HG02588 (cell line): ENCODE measurements at regions not wholly inside any gene's neighbourhood (a gene's known extent, or its start where the extent isn't known, plus 50 kb on each side); places are given as distances from the start of the nearest gene placed in this dataset.
"Not testable (repeated sequence)": the region's sequence is repeated elsewhere in the genome, so short reads cannot be mapped to it uniquely, and the experiment has no call there.

Experiments used
- ATAC-seq: cut with Tn5 transposase; IDR thresholded peaks from one replicate; pipeline ENCODE4 v1.9.1; 2021; ENCODE audit warnings: mild to moderate bottlenecking, moderate library complexity; ENCODE audit not compliant: unreplicated experiment

DNA sequence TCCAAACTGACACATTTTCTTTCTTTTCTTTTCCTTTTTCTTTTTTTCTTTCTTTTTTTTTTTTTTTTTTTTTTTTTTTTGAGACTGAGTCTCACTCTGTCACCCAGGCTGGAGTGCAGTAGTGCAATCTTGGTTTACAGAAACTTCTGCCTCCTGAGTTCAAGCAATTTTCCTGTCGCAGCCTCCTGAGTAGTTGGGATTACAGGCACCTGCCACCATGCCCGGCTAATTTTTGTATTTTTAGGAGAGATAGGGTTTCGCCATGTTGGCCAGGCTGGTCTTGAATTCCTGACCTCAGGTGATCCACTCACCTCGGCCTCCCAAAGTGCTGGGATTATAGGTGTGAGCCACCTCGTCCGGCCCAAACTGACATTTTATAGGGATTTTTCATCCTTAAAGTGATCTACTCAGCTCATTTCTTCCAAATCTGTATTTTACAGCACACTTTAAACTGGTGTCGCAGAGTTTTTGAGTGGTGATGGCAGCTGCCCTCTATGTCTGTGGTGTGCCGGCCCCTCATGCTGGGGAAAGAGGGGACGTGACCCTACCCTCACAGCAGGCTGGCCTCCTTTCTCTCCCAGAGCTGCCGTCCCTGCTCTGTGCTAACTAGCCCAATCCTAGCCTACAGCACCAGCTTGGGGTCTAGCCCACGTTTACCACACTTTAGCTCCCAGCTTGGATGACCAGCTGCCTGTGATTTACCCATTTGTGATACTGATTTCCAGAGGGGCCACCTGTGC lies 211.9 kb upstream of the HAAO start:
- not testable (repeated sequence) for ATAC-seq

GRCh38 chr2:43003702-43004101 lies 211.3 kb upstream of the HAAO start:
- no peak for ATAC-seq

DNA sequence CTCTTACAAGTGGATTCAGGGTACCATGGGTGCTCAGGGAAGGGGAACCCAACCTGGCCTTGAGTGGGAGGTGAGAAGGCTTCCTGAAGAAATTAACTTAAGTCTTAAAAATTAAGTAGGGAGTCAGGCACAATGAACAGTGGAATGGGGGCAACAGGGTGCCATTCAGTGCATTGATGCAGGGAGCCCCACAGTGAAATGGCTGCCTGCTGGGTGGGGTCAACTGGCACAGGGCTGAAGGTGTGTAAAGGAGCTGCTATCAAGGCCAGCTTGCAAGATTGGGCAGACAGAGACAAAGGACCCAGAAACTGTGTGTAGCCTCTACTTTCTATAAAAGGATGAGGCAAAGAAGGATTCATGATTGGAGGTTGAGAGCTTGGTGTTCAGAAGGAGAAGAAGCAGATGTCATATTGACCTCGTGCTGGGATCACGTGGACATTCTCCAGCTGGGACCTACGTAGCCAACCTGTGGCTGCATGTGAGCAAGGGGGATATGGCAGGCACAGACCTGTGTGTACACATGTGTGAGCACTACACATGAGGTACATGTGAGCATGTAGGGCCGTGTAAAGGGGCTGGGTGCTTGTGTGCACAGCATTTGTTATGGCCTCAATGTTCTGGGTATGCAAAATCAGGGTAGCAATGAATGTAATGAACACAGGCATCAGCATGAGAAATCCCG lies 209.5 kb upstream of the HAAO start:
- no peak for ATAC-seq

DNA sequence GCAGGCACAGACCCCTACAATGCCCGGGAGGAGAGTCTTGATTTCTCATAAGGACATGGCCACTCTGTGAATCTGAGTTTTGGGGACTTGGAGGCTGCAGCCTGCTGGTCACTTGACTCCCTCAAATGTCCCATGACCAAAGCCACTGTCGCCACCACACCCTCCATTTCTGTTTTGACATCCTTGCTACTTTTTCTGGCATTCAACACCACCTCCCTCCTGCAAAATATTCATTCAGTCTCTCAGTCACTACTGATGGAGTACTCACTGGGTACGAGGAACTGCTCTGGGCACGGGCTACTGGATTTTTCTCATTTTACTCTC lies 208.6 kb upstream of the HAAO start:
- no peak for ATAC-seq

DNA sequence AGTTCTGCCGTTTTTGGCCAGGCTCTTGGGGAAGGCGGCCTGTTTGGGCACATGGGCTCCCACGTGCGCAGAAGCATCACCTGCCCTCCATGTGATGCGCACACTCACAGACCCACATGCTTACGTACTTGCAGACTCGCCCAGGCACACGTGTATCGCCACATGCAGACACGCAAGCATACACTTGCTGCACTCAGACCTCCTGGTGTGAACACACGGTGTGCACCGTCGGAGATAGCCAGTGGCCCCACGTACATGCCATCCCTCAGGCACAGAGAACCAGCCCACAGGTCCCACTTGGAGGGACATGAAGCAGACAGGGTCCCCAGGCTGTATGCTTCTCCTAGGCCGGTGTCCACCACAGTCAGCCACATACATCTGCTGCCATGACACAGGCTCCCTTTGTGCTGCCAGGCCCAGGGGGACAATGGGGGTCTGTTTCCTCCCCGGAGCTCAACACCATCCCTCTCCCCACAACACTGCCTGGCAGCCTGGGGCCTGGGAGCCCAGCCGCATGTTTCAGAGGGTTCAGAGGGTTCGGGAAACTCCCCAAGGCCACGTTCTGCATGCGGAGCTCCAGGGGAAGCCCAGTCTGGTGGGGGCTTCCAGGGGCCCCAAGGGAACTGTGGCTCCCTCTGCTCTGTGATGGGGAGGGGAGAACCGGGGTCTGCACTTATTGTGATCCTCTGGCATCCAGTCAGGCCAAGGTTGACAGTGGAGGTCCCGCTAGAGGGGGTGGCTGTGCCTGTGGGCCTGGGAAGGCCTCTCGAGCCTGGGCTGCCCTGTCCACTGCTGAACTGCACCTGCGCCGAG lies 208.1 kb upstream of the HAAO start:
- no peak for ATAC-seq

- ATAC-seq: no peak
Observed at GRCh38 chr2:42999856-43000241, 207.5 kb upstream of the HAAO start.

DNA sequence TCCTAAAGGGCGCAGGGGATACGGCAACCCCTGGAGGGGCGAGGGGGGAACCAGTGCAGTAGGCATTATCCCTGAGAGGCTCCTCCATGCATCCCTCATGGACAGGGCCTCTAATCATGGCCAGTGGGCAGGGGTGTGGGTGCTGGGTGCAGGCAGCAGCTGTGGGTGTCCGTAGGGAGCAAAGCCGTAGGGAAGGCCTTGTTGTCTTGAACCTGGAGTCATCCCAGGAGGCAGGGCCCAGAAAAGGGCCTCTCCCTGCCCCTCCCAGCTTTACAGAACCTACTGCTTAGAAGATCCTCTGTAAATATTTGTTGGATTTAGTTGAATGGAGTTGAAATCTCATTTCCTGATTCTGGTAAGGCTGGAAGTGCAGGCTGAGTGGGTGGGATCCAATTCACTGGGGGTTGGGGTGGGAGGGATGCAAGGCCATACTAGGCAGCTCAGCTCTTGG lies 207.0 kb upstream of the HAAO start:
- ATAC-seq: no peak

- no peak for ATAC-seq
Observed at GRCh38 chr2:42998721-42999120, 206.3 kb upstream of the HAAO start.

GRCh38 chr2:42996528-42996927 lies 204.1 kb upstream of the HAAO start:
- ATAC-seq: no peak

- no peak for ATAC-seq
Observed at GRCh38 chr2:42995752-42996422, 203.5 kb upstream of the HAAO start.

GRCh38 chr2:42989283-42990081 lies 197.1 kb upstream of the HAAO start:
- ATAC-seq: not testable (repeated sequence)

GRCh38 chr2:42988055-42988454 lies 195.7 kb upstream of the HAAO start:
- ATAC-seq: not testable (repeated sequence)

DNA sequence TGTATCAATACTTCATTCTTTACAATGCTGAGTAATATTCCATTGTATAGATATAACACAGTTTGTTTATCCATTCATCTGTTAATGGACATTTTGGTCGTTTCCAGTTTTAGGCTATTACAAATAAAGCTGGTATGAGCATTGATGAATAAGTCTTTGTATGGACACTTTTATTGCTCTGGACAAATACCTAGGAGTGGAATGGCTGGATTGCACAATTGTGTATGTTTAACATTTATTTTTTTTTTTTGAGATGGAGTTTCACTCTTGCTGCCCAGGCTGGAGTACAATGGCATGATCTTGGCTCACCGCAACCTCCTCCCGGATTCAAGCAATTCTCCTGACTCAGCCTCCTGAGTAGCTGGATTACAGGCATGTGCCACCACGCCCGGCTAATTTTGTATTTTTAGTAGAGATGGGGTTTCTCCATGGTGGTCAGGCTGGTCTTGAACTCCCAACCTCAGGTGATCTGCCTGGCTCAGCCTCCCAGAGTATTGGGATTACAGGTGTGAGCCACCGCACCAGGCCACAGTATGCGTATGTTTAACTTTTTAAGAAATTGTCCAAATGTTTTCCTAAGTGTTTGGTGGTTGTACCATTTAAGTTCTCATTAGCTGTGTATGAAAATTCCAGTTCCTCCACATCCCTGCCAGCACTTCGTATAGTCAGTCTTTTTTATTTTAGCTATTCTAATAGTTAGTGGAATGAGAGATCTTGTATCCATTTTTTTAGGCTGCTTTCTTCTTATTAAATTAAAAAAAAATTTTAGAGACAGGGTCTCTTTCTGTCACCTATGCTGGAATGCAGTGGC lies 194.9 kb upstream of the HAAO start:
- no peak for ATAC-seq

DNA sequence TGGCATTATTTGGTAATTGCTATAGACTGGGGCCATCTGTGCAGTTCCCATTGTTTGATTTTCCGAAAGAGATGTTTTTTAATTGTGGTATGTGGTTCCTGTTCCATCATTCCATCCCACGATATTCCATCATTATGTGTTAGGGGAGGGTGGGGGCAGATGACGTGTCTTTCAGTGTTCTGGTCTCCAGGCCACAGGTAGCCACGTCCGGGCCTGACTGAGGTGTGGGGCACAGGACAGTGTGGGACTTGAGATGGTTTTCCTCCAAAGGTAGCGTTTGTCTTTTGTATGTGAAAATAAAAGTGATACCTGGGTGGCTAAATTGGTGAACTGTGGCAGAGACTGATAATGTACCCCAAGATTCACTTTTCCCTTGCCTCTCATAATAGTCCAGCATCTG lies 192.2 kb upstream of the HAAO start:
- ATAC-seq: no peak

- ATAC-seq: no peak
Observed at GRCh38 chr2:42984081-42984480, 191.7 kb upstream of the HAAO start.

DNA sequence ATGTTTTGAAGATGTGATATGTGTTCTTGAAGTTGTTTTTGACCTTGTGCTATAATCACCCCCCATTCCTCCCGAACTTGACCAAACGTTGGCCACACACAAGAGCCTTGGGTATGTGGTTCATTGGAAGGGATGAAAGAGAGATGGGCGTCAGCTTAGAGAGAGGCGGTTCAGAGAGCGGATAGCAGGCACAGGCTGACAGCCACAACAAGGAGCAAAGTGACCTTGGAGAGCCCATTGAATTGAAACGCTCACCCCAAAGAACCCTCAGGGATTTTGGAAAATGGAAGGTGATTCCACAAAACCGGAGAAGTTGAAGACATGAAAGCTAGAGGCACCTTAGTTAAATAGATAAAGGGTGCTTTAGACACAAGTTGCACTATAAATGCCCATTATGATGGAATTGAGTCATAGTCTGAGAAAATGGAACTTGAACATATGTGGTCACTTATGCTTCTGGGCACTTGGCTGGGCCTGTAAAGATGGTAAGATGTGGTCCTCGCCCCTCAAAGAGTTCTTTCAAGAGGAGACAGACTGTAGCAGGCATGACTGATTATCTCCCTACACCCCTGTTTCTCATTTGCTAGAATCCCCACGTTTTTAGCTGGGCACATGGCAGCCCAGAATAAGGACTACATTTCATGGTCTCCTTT lies 188.5 kb upstream of the HAAO start:
- ATAC-seq: no peak

GRCh38 chr2:42979870-42980763 lies 187.7 kb upstream of the HAAO start:
- ATAC-seq: no peak

- ATAC-seq: no peak
Observed at GRCh38 chr2:42979416-42979869, 187.1 kb upstream of the HAAO start.
